NCI-H2227 (cell line): ENCODE measurements at regions not wholly inside any gene's neighbourhood (a gene's known extent, or its start where the extent isn't known, plus 50 kb on each side); places are given as distances from the start of the nearest gene placed in this dataset.

Experiments
- DNase-seq: peaks from one replicate; lab custom pipeline; 2025; ENCODE audit not compliant: unreplicated experiment; lab: John Stamatoyannopoulos, UW

- DNase-seq = no peak
Measured at GRCh38 chr16:8375232-8375587, 215.1 kb downstream of the TMEM114 start.

GRCh38 chr16:8374586-8375231 is 215.6 kb downstream of the TMEM114 start:
- no peak for DNase-seq

- DNase-seq = no peak
Measured at GRCh38 chr16:8373676-8374431, 216.5 kb downstream of the TMEM114 start.

GRCh38 chr16:8372141-8372540 is 218.2 kb downstream of the TMEM114 start:
- DNase-seq = no peak

- no peak for DNase-seq
Measured at GRCh38 chr16:8370374-8371270, 219.7 kb downstream of the TMEM114 start.

GRCh38 chr16:8358937-8359336 is 231.4 kb downstream of the TMEM114 start:
- DNase-seq = no peak

- peak; percentile 16 for DNase-seq
Measured at GRCh38 chr16:8355675-8356074, 234.6 kb downstream of the TMEM114 start.

GRCh38 chr16:8346294-8346693 is 244.0 kb downstream of the TMEM114 start:
- DNase-seq = no peak

GRCh38 chr16:8342276-8342675 is 248.0 kb downstream of the TMEM114 start:
- DNase-seq = no peak

- DNase-seq = no peak
Measured at GRCh38 chr16:8330761-8331160, 259.6 kb downstream of the TMEM114 start.

- DNase-seq = no peak
Measured at GRCh38 chr16:8326232-8326631, 264.1 kb downstream of the TMEM114 start.

GRCh38 chr16:8323153-8323552 is 267.2 kb downstream of the TMEM114 start:
- DNase-seq = no peak

- DNase-seq = no peak
Measured at GRCh38 chr16:8320131-8320530, 270.2 kb downstream of the TMEM114 start.

- no peak for DNase-seq
Measured at GRCh38 chr16:8310816-8311215, 279.5 kb downstream of the TMEM114 start.

- DNase-seq = no peak
Measured at GRCh38 chr16:8310323-8310722, 280.0 kb downstream of the TMEM114 start.

- no peak for DNase-seq
Measured at GRCh38 chr16:8305201-8305600, 285.1 kb downstream of the TMEM114 start.

- no peak for DNase-seq
Measured at GRCh38 chr16:8299635-8300034, 290.7 kb downstream of the TMEM114 start.

GRCh38 chr16:8295513-8296237 is 294.6 kb downstream of the TMEM114 start:
- DNase-seq = no peak

- no peak for DNase-seq
Measured at GRCh38 chr16:8293413-8293812, 296.9 kb downstream of the TMEM114 start.

- DNase-seq = no peak
Measured at GRCh38 chr16:8292271-8292670, 298.0 kb downstream of the TMEM114 start.

GRCh38 chr16:8286348-8286747 is 304.0 kb downstream of the TMEM114 start:
- no peak for DNase-seq
